ENCODE measurements at regions not wholly inside any gene's neighbourhood (a gene's known extent, or its start where the extent isn't known, plus 50 kb on each side); places are given as distances from the start of the nearest gene placed in this dataset.

DNA sequence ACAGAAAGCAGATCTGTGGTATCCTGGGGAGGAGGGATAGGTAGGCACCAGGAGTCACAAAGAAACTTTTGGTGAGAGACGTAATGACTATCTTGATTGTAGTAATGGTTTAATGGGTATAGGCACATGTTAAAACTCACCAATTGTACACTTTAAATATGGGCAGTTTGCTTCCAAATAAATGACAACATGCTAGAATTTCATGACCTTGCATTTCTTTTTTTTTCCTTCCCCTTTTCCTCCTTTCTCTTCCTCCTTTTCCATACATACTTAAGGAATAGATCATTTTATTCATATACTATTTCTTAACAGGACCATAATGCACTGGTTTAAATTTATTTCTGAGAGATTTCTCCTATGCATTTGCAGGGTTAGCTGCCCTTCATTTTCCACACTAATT, 341.8 kb downstream of the TMEM182 start:
- DNase-seq: no peak

DNA sequence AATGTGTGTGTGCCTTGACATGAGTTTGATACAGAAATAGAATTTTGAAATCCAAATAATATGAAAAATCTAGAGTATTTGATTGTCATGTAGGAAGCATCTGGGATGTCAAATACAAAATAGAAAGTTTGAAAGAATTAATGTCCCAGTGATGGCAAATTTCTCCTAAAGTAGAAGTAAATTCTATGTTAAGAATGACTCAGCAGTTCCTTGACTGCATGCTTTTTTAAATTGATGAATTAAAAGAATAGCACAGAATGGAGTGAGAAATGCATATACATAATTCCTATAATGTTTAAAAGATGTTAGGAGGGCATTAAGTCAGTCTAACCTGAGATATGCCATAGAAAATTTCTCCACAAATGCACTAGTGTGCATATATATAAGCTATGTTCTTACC, 357.5 kb downstream of the TMEM182 start:
- DNase-seq: no peak

DNA sequence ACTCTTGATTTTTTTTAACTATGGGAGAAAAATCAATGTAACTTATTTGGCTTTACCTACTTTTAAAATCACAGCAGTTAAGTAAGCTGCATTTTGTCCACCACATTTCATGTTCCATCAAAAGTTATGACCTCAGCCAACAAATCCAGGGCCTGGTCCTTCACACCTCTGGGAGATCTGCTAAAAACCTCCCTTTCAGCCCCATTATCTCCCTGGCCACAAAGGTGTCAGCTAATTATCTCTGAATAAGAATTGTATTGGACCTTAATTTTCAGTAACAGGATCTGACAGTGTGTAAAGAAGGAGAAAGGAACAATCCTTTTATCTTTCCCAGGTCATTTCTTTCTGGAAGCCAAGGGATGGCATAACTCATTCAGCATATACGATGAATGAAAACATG, 359.3 kb downstream of the TMEM182 start:
- no peak for DNase-seq

GRCh38 chr2:103123516-103123915, 361.7 kb downstream of the TMEM182 start:
- no peak for DNase-seq

GRCh38 chr2:103130857-103131256, 369.0 kb downstream of the TMEM182 start:
- DNase-seq: no peak

- no peak for DNase-seq
These were observed 370.8 kb downstream of the TMEM182 start for GRCh38 chr2:103132536-103133217.

GRCh38 chr2:103135679-103136078, 373.8 kb downstream of the TMEM182 start:
- no peak for DNase-seq

GRCh38 chr2:103138123-103138901, 376.5 kb downstream of the TMEM182 start:
- DNase-seq: no peak

DNA sequence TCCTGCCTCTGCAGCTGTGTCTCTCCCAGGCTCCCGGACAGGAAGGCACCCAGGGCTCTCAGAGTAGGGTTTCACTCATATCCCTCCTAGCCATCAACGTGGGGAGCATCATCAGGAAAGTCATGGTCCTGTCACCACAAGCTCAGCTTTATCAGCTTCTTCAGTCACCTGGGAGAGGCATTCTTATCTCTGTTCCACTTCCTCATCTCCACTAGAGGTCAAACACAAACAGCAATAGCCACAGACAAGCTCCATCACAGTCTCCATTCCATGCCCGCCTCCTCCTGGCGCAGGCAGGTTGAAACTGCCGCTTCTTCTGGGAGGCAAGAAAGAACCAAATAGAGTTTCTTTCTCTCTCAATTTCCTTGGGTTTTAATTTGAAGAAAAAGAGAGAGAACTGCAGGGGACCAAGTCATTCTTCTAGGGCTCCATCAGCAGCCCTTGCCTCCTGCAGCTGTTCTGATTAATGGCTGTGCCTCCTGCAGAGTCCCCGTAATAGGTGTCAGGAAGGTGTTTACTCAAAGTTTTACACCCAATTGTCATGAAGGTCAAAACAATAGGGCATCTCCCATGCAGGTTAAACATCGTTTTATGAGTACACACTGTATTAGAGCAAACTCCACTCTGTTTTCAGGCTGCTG, 377.9 kb downstream of the TMEM182 start:
- no peak for DNase-seq

GRCh38 chr2:103144837-103145236, 383.0 kb downstream of the TMEM182 start:
- DNase-seq: no peak

GRCh38 chr2:103145739-103146138, 383.9 kb downstream of the TMEM182 start:
- DNase-seq: no peak

GRCh38 chr2:103151046-103151445, 389.2 kb downstream of the TMEM182 start:
- DNase-seq: no peak

DNA sequence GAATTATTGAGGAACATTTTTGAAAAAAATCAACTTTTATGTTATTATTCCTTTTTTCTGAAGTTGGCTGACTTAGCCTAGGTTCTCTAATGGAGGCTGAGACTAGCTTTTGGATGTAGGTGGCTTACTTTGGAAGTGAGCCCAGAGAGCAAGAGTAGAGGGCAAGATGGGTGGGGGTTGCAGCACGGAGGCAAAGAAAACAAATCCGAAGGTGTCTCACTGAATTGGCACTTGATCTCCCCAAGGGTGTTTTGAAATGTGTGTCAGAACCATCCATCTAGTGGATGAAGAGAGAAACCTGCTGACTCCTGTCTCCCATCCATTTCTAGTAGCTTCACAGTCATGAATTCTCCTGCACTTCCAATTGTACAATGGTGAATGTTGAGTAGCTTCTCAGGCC, 390.7 kb downstream of the TMEM182 start:
- no peak for DNase-seq

- no peak for DNase-seq
These were observed 391.9 kb downstream of the TMEM182 start for GRCh38 chr2:103153580-103154284.

DNA sequence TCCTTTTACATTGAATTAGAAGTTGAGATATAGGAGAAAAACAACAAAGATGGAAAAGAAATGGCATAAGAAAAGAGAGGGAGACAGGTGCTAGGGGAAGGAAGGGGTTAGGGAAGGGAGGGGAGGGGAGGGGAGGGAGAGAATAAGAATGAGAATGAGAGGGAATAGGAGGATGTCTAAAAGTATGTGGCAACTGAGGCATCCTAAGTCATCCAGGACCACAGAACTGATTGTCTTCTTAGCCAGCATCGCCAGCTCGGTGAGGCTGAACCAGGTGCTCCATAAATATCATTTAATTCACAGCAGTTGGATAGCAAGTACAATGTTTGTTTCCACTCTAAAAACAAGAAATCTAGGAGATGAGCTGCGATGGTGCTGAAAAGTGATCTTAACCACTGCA, 393.5 kb downstream of the TMEM182 start:
- no peak for DNase-seq

GRCh38 chr2:103159018-103159417, 397.2 kb downstream of the TMEM182 start:
- no peak for DNase-seq

- DNase-seq: peak; percentile 56
These were observed 399.8 kb downstream of the TMEM182 start for GRCh38 chr2:103161456-103162289.

DNA sequence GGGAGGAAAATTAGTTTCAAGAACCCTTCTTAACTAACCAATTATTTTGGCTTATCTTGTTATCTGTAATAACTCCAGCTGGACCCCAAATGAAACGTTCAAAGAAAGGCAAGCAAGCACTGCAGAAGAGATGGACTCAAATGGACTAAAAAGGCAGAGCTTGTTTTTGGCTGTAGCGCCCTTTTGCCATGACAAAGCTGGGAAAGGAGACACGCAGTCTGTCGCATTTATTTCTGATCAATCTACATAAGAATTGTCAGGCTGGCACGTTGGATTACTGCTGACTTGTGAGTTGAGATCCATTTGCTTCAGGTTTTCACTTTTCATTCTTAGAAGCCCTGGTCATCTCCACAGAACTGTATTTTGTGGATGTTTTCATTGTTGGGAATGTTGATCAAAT, 402.9 kb downstream of the TMEM182 start:
- DNase-seq: no peak

GRCh38 chr2:103165836-103166235, 404.0 kb downstream of the TMEM182 start:
- no peak for DNase-seq

DNA sequence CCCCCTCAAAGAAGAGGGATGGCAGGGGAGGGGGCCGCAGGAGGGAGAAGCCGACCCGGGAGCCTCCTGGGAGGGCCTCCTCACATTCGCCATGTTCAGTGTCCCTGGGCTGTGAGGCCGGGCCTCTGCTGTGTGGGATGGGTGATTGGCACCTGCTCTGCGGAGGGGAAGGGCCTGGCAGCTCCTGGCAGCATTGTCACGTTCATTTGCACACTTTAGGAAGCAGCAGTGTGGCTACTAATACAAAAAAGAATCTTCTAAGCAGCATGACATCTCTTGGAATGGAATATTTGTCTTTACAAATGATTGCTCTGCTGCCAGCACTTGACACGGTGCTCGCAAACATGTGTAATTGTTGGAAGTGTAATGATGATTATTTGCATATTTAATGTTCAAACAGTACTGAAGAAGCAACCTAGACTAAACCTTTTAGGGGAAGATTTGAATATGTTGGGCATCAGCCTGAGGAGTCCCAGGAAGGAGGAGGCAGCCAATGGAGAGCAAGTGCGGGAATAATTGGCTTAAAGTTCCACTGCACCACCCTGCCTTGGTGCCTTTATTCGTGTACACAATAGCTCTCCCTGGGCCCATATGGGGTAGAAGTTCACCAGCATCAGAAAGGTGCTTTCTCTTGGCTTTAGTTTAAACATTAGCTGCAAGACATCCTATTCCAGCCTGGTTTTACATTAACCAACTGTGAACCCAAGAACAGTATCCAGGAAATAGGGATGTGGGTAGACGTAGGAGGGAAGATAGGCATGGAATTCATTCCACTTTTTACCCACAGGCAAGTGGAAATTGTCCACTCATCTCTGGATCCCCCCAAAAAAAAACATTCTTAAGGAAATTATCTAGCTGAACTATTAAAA, 404.9 kb downstream of the TMEM182 start:
- no peak for DNase-seq

DNA sequence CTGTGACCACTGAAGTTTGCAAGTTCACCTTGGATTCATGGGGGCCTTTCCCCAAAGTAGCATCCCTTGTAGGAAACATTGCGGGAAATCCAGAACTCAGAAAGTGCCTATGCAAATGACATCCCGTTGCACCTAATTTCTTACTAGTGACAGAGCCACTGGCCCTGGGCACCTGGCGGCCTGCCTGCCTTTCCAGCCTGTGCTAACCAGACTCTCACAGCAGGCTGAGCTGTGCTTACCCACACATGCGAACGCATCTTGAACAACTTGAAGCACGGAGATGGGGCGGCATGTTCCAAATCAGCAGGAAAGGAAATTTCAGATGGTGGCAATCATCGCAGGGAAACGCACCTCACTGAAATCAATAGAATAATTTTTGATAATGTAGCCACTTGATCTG, 405.8 kb downstream of the TMEM182 start:
- DNase-seq: no peak

DNA sequence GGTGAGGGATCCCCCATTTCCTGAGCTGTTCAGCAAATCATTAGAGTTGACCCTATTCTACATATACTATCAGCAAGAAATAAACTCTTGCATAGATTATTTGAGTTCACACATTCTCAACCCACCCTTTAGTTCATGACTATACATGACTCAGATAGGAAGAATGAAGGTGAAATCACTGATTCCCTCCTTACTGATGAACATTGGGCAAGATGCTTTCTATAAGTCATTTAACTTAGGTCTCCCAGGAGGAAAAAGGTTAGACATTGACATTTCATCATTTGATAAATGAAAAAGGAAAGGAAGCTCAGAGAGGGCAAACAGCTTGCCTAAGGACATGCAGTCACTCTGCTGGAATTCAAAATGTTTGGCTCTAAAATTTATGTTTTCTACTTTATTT, 408.0 kb downstream of the TMEM182 start:
- no peak for DNase-seq

Data from NCI-H2171 (cell line).